ENCODE measurements at regions not wholly inside any gene's neighbourhood (a gene's known extent, or its start where the extent isn't known, plus 50 kb on each side); places are given as distances from the start of the nearest gene placed in this dataset.

DNA sequence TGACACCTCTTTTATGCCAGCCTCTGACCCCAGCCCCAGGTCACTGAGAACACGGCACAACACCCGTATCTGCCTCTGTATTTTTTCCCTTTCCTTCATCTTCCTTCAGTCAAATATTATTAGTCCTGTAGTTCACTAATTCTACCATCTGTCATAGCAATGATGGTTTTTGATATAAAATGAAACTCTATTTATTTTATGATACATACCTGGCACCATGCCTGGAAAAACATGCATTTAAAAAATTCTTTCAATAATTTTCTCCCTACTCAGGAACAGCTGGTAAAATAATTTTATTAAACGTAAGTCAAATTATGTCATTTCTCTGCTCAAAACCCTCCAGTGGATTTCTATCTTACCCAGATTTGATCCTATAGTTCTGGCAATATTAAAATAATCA, 224.7 kb downstream of the CDH7 start:
- TF ChIP-seq CHD2 (IDR thresholded peaks at IDR 0.05; ENCODE audit: low read length, partially characterized antibody) (no peak), MAZ (IDR thresholded peaks at IDR 0.05; ENCODE audit: borderline replicate concordance, low read depth, low read length) (no peak), MYC (IDR thresholded peaks at IDR 0.05; ENCODE audit: borderline replicate concordance, low read length) (no peak), BHLHE40 (IDR thresholded peaks at IDR 0.05; ENCODE audit: low read depth, low read length) (no peak), HDAC2 (IDR thresholded peaks at IDR 0.05) (no peak), RAD21 (conservative IDR thresholded peaks at IDR 0.05 in 1 of 2, IDR thresholded peaks at IDR 0.05 in 1 of 2) (no peak), NR3C1 (IDR thresholded peaks at IDR 0.05) (no peak), PHF8 (IDR thresholded peaks at IDR 0.05; ENCODE audit: borderline replicate concordance, low read depth) (no peak)
- TF ChIP-seq, protein P1, sequence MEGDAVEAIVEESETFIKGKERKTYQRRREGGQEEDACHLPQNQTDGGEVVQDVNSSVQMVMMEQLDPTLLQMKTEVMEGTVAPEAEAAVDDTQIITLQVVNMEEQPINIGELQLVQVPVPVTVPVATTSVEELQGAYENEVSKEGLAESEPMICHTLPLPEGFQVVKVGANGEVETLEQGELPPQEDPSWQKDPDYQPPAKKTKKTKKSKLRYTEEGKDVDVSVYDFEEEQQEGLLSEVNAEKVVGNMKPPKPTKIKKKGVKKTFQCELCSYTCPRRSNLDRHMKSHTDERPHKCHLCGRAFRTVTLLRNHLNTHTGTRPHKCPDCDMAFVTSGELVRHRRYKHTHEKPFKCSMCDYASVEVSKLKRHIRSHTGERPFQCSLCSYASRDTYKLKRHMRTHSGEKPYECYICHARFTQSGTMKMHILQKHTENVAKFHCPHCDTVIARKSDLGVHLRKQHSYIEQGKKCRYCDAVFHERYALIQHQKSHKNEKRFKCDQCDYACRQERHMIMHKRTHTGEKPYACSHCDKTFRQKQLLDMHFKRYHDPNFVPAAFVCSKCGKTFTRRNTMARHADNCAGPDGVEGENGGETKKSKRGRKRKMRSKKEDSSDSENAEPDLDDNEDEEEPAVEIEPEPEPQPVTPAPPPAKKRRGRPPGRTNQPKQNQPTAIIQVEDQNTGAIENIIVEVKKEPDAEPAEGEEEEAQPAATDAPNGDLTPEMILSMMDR (IDR thresholded peaks at IDR 0.05), result no peak
- TF ChIP-seq, protein P2, sequence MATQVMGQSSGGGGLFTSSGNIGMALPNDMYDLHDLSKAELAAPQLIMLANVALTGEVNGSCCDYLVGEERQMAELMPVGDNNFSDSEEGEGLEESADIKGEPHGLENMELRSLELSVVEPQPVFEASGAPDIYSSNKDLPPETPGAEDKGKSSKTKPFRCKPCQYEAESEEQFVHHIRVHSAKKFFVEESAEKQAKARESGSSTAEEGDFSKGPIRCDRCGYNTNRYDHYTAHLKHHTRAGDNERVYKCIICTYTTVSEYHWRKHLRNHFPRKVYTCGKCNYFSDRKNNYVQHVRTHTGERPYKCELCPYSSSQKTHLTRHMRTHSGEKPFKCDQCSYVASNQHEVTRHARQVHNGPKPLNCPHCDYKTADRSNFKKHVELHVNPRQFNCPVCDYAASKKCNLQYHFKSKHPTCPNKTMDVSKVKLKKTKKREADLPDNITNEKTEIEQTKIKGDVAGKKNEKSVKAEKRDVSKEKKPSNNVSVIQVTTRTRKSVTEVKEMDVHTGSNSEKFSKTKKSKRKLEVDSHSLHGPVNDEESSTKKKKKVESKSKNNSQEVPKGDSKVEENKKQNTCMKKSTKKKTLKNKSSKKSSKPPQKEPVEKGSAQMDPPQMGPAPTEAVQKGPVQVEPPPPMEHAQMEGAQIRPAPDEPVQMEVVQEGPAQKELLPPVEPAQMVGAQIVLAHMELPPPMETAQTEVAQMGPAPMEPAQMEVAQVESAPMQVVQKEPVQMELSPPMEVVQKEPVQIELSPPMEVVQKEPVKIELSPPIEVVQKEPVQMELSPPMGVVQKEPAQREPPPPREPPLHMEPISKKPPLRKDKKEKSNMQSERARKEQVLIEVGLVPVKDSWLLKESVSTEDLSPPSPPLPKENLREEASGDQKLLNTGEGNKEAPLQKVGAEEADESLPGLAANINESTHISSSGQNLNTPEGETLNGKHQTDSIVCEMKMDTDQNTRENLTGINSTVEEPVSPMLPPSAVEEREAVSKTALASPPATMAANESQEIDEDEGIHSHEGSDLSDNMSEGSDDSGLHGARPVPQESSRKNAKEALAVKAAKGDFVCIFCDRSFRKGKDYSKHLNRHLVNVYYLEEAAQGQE (IDR thresholded peaks at IDR 0.05), result no peak

All from A549 (cell line).